Astrocyte of the spinal cord (primary cell): ENCODE measurements at regions not wholly inside any gene's neighbourhood (a gene's known extent, or its start where the extent isn't known, plus 50 kb on each side); places are given as distances from the start of the nearest gene placed in this dataset.

ENCODE experiments used
- DNase-seq: peaks from one replicate; pipeline ENCODE4 v3.0.0; 2011; ENCODE audit warnings: low read depth, low spot score
- H3K4me3 ChIP-seq: 2 replicates; pipeline ENCODE4 v1.5.1; 2011; ENCODE audit warnings: low read depth, mild to moderate bottlenecking, low read length, moderate library complexity
- in situ Hi-C: cut with HindIII; loops from 2 replicates; pipeline ENCODE4 v1.10.0; 2017; ENCODE audit warnings: low sequenced_read_pairs
- TF ChIP-seq, protein P1 (sequence below): IDR thresholded peaks from 2 replicates; pipeline ENCODE4 v1.5.1; 2012; ENCODE audit warnings: low read depth, mild to moderate bottlenecking, low read length, inconsistent platforms

GRCh38 chr10:128825626-128826025 is 641.4 kb upstream of the MGMT start:
- DNase-seq = no peak
- in situ Hi-C loops = no loop called here
- TF ChIP-seq, protein P1, sequence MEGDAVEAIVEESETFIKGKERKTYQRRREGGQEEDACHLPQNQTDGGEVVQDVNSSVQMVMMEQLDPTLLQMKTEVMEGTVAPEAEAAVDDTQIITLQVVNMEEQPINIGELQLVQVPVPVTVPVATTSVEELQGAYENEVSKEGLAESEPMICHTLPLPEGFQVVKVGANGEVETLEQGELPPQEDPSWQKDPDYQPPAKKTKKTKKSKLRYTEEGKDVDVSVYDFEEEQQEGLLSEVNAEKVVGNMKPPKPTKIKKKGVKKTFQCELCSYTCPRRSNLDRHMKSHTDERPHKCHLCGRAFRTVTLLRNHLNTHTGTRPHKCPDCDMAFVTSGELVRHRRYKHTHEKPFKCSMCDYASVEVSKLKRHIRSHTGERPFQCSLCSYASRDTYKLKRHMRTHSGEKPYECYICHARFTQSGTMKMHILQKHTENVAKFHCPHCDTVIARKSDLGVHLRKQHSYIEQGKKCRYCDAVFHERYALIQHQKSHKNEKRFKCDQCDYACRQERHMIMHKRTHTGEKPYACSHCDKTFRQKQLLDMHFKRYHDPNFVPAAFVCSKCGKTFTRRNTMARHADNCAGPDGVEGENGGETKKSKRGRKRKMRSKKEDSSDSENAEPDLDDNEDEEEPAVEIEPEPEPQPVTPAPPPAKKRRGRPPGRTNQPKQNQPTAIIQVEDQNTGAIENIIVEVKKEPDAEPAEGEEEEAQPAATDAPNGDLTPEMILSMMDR = no peak
- no peak overlapping the region for H3K4me3 ChIP-seq

- in situ Hi-C loops = no loop called here
- TF ChIP-seq, protein P1 = no peak
- DNase-seq = no peak
- no peak overlapping the region for H3K4me3 ChIP-seq
These were observed 633.4 kb upstream of the MGMT start for GRCh38 chr10:128833671-128834070.

- TF ChIP-seq, protein P1 = no peak
- in situ Hi-C loops = no loop called here
- H3K4me3 ChIP-seq = no peak overlapping the region
- no peak for DNase-seq
These were observed 631.7 kb upstream of the MGMT start for GRCh38 chr10:128835361-128835760.

DNA sequence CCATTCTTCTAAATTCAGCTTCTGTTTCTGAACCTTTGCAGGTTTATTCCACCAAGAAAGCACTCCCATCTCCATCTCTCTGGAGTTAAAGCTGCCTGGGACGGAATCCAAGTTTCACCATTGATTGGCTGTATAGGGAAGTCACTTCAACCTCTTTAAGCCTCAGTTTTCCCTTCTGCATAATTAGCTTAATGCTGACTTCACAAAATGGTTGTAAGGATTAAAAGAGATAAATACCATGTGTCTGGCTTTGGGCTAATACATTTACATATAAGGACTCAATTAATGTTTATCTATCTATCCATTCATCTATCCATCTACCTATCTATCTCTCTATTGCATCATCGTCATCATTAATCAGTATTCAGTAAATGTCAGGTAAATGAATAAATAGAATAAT is 629.6 kb upstream of the MGMT start:
- in situ Hi-C loops = no loop called here
- DNase-seq = no peak
- H3K4me3 ChIP-seq = no peak overlapping the region
- TF ChIP-seq, protein P1 = no peak

DNA sequence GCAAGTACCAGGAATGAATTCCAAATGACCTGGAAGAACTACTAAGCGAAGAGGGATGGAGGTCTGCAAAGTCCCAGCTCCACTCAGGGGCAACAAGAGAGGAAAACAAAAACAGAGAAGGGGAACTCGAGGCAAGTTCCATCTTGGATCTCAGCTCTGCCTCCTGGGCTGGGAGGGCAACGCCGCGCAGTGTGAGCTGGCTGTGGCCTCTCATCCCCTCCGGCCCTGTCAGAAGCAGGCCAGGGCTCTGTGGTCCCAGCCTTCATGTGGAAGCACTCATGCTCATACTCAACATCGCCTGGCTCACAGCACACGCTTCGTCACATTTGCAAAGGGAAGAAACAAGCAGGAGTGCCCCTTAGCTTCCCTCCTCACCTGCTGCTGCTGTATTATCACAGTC is 627.9 kb upstream of the MGMT start:
- DNase-seq = no peak
- no peak overlapping the region for H3K4me3 ChIP-seq
- TF ChIP-seq, protein P1 = no peak
- in situ Hi-C loops = no loop called here

DNA sequence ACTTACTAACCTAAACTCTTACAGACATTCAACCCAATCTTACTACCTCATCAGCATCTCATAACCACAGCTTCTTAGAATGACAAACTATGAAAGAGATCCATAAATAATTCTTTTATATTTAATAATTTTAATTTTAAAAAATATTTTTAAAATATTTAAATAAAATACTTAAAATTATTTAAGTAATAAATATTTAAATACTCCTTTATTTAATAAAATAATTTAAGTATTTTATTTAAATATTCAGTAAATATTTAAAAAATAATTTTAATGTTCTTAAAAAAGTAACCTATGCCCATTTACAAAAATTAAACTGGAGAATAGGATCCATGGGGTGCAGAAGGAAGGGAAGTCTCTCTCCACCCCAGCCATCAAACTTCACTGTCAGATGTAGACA is 627.3 kb upstream of the MGMT start:
- TF ChIP-seq, protein P1 = no peak
- no peak overlapping the region for H3K4me3 ChIP-seq
- DNase-seq = no peak
- in situ Hi-C loops = no loop called here

DNA sequence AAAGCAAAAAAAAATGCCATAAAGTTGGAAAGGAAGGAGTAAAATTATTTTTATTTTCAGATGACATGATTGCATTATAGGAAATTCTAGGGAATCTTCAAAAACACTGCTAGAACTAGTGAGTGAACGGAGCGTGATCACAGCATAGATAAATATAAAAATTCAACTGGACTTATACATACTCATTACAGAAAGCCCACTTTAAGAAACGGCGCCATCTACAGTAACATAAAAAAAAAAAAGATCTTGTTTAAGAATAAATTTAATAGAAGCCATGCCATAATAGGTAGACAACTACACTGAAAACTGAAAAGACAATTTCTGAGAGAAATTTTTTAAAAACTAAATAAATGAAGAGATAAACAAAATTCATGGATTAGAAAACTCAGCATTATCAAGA is 623.1 kb upstream of the MGMT start:
- TF ChIP-seq, protein P1 = no peak
- in situ Hi-C loops = no loop called here
- H3K4me3 ChIP-seq = no peak overlapping the region
- no peak for DNase-seq
